Stimulated activated CD8-positive, alpha-beta memory T cell treated with anti-CD3 and anti-CD28 coated beads, Interleukin-7, amount 100 ng/mL, for 48 hours (primary cell): ENCODE measurements at regions not wholly inside any gene's neighbourhood (a gene's known extent, or its start where the extent isn't known, plus 50 kb on each side); places are given as distances from the start of the nearest gene placed in this dataset.
"Not testable (repeated sequence)": the region's sequence is repeated elsewhere in the genome, so short reads cannot be mapped to it uniquely, and the experiment has no call there.

ENCODE experiments used
- DNase-seq, 2 donors: peaks; one replicate each; pipeline ENCODE4 v3.0.0-alpha.2; 2020; ENCODE audit warnings: low read depth in 1 of 2; ENCODE audit errors: extremely low read depth in 1 of 2

DNA sequence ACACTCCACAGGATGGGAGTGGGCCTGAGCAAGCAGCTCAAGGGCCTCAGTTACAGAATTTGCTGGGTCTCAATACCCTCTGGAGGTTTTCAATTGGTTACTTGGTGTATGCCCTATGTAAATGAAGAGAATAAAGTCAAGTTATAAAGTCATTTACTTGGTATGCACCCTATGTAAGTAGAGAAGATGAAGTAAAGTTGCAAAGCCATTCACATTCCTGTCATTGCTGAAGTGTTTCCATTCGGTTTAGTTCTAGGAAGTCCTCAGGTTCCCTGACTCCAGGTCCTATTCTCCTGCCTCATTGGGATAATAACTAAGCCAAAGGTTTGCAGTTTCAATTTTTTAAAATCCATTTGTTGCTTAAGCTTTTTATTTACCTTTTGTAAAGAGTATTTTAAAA, 272.6 kb upstream of the NPSR1 start:
- no peak for DNase-seq

GRCh38 chr7:34389332-34390078, 268.5 kb upstream of the NPSR1 start:
- no peak for DNase-seq

DNA sequence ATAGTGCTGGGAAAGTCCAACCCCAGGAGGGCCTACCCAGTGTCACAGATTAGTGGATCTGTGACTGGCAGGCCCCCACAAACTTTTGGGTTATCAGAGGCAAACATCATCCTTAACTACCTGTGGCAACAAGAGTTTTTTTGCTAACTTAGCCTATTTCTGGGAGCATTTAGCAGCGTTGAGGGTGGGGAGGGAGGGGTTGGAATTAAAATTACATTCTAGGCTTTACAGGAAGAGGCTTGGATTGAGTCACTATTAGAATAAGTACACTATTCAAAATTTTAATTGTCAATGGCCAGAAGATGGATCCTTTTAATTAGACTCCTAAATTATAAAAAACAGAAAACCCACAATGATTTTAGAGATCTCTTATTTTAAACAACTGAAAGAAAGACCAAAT, 267.9 kb upstream of the NPSR1 start:
- no peak for DNase-seq

DNA sequence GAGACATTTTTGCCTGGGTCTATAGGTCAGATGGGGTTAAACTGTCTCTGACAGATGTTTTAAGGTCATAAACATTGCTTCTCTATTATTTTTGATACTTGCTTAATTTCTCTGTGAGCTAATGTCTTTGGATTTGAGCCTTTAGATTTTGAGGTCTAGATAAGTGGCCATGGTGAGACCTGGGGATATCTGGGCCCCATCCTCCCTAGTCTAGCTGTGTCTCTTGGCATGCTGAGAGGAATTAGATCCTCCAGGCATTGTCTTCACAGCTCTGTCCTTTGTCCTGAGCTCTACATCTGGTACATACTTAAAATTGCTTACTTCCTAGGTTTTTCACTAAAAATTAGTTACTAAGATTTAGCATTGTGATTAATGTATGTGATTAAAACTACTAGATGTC, 265.0 kb upstream of the NPSR1 start:
- DNase-seq, result no peak

DNA sequence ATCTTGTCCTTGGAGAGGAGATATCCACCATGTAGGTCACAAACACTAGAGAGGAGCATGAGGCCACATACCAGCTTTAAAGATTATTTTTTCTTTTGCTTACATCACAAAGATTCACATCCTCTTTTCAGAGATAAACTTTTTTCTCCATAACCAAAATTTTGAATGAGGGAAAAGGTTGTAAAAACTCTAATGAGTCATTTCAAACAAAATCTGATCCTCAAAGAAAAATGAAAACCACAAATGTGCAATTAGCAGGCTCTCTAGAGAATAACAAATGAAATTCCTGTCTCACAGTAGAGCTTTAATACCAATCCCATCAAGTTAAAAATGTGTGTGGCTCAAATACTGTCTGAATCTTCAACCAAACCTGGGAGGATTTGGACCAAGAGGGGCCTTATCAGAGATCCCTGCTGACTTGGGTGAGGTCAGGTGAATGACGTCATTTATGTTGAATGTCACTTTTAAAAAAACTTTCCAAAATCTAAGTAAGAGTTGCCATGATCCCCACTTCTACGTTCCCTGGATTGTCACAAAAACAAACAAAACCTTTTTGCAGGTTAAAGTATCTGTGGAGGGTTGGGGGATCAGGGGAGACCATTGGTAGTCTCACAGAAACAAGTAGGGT, 261.5 kb upstream of the NPSR1 start:
- DNase-seq, result no peak

GRCh38 chr7:34401776-34402175, 256.2 kb upstream of the NPSR1 start:
- no peak for DNase-seq

DNA sequence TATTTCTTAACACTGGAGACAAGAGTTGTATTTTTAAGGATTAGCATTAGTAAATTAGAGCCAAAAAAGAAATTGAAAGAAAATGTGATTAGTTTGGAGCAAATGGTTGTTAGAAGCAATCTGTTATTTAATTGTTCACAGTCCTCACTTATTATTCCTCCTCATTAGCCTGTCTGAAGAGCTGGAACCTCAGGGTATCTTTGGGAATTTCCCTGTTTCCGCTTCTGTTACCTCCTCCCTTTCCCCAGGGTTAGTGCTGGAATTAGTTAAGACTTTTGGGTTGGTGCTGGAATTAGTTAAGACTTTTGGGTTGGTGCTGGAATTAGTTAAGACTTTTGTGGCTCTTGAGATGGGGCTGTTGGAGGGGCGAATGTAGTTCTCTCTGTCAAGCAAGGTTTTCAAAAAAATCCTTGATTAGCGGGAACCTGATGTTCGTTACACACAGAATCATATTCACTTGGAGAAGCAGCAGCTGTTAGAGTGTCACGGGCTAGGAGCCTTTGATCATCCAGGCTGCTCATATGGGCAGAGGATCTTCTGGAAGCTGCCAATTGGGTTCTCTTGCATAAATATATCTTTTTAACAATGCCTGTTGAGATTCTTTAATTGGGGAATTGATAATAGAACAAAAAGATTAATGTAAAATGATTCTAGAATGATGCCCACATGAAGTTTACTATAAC, 251.0 kb upstream of the NPSR1 start:
- no peak for DNase-seq

GRCh38 chr7:34407586-34407985, 250.4 kb upstream of the NPSR1 start:
- no peak for DNase-seq

- DNase-seq, result no peak
These were observed 240.2 kb upstream of the NPSR1 start for GRCh38 chr7:34417781-34418180.

- DNase-seq, result no peak
These were observed 236.5 kb upstream of the NPSR1 start for GRCh38 chr7:34421526-34421925.

GRCh38 chr7:34425194-34425593, 232.8 kb upstream of the NPSR1 start:
- no peak for DNase-seq

GRCh38 chr7:34425631-34426384, 232.2 kb upstream of the NPSR1 start:
- no peak for DNase-seq

- no peak for DNase-seq
These were observed 227.6 kb upstream of the NPSR1 start for GRCh38 chr7:34430456-34430855.

DNA sequence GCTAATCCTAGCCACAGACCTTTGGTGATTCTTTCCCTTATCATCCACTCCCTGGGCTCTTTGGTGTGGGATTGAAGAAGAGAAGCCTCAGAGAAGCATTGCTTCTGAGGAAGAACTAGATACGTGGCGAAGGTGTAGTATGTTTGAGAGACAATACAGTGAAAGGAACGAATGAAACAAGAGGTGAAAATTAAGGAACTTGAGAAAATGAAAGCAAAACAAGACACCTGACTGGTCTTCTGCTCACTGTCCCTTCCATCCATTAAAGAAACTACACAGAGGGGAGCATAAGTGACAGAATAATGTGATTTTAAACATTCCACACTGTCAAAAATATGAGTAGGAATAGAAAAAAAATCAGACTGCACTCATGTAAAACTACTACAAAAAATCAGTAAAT, 219.6 kb upstream of the NPSR1 start:
- no peak for DNase-seq

GRCh38 chr7:34445653-34446052, 212.4 kb upstream of the NPSR1 start:
- no peak for DNase-seq

DNA sequence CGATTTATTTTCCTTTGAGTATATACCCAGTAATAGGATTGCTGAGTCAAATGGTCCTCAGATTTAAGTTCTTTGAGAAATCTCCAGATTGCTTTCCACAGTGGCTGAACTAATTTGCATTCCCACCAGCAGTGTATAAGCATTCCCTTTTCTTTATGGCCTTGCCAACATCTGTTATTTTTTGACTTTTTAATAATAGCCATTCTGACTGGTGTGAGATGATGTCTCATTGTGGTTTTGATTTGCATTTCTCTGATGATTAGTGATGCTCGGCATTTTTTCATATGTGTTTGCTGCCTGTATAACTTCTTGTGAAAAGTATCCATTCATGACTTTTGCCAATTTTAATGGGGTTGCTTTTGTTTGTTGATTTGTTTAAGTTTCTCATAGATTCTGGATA, 209.5 kb upstream of the NPSR1 start:
- DNase-seq, result not testable (repeated sequence)

GRCh38 chr7:34449765-34450164, 208.3 kb upstream of the NPSR1 start:
- DNase-seq, result no peak

DNA sequence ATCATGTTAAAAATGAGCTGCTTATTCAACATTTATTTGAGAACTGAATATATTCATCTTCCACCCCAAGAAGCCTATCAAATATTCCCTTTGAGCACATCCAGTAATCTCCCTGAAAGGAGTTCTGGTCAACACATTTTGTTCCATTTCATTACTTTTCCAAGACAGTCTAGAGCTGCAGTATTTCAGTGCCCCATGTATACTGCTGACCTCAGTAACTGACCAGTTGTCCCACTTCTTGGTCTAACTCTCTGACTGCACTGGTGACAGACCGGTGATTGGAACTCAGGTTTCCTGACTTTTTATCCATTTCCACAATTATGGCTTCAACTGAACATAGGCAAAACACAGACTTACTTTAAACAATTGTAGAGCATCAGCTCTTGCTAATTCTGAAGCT, 206.8 kb upstream of the NPSR1 start:
- no peak for DNase-seq

DNA sequence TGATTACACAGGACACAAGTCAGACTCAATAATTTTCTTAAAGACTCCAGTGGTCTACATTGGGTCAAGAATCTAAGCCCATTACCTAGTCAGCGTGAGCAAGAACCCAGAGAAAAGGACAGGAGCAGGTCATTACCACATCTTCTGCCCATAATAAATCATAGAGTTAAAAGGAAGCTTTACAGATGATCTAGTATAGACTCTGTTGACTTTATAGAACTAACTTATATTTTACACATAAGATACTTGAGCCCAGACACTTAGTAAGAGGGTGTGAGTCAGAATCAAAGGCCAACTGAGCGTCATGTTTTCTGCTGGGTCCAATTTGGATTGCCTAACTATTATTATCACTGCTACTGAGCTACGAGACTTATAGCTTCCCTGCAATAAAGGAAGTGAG, 206.1 kb upstream of the NPSR1 start:
- DNase-seq, result no peak

DNA sequence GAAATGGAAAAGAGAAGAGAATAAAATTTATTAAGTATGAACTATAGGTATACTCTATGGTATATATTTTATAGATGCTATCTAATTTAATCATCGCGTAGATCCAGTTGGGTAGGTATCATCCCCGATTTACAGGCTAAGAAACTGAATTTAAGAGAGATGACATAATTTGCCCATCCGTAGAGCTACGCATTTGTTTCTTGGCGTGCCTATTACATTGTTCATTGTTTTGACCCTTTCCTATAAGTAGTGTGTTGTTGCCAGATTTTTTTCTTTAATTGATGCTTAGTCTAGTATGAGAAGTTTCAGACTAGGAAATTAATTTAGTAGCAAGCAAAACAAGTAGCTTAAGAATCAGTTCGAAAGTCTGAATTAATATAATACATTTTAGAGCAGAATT, 205.7 kb upstream of the NPSR1 start:
- DNase-seq, result no peak

DNA sequence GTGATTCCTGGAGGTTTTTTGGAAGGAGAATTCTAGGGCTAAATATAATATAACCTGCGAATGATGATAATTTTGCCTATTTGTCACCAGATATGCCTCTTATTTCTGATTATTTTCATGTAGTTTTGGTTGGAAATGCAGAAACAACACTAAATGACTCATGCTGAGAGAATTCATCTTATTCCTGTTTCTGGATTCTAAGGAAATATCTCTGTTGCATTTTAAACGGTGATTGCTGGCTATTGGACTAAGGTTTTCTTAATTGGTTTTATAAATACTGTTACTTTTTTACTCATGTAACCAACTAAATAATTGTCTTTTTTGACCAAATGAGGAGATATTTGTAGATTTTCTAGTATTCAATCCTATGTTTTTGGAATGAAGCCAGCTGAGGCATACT, 204.9 kb upstream of the NPSR1 start:
- no peak for DNase-seq

- DNase-seq, result no peak
These were observed 203.6 kb upstream of the NPSR1 start for GRCh38 chr7:34454381-34454780.
